ENCODE measurements at regions not wholly inside any gene's neighbourhood (a gene's known extent, or its start where the extent isn't known, plus 50 kb on each side); places are given as distances from the start of the nearest gene placed in this dataset.
"Not testable (repeated sequence)": the region's sequence is repeated elsewhere in the genome, so short reads cannot be mapped to it uniquely, and the experiment has no call there.

GRCh38 chrX:65871671-65872311 lies 168.1 kb downstream of the VSIG4 start:
- Histone ChIP-seq H3K27ac (ENCODE audit: insufficient read depth, low read length, poor library complexity, severe bottlenecking) (no peak overlapping the region), H3K4me3 (ENCODE audit: insufficient read depth, low read depth, low read length, poor library complexity, severe bottlenecking) (no peak overlapping the region), H3K27me3 (replicated peaks; ENCODE audit: control insufficient read depth, insufficient read depth, low read length, poor library complexity, severe bottlenecking) (no peaks in the 10 kb centered on the region), H3K36me3 (ENCODE audit: control insufficient read depth, insufficient read depth, low read length) (no peaks in the 10 kb centered on the region), H3K9me3 (ENCODE audit: control insufficient read depth, low read length) (no peaks in the 10 kb centered on the region), H3K4me1 (ENCODE audit: control insufficient read depth, insufficient read depth, low read length, poor library complexity, severe bottlenecking) (no peaks in the 10 kb centered on the region)
- DNase-seq = no peak

GRCh38 chrX:65870544-65870943 lies 169.3 kb downstream of the VSIG4 start:
- not testable (repeated sequence) for H3K9me3 ChIP-seq (ENCODE audit: control insufficient read depth, low read length); H3K27me3 ChIP-seq (replicated peaks; ENCODE audit: control insufficient read depth, insufficient read depth, low read length, poor library complexity, severe bottlenecking); H3K4me1 ChIP-seq (ENCODE audit: control insufficient read depth, insufficient read depth, low read length, poor library complexity, severe bottlenecking); H3K36me3 ChIP-seq (ENCODE audit: control insufficient read depth, insufficient read depth, low read length); H3K27ac ChIP-seq (ENCODE audit: insufficient read depth, low read length, poor library complexity, severe bottlenecking); DNase-seq; H3K4me3 ChIP-seq (ENCODE audit: insufficient read depth, low read depth, low read length, poor library complexity, severe bottlenecking)

GRCh38 chrX:65866773-65867172 lies 173.1 kb downstream of the VSIG4 start:
- Histone ChIP-seq H3K27ac (ENCODE audit: insufficient read depth, low read length, poor library complexity, severe bottlenecking) (peak overlapping the region; percentile 11), H3K36me3 (ENCODE audit: control insufficient read depth, insufficient read depth, low read length) (no peaks in the 10 kb centered on the region), H3K9me3 (ENCODE audit: control insufficient read depth, low read length) (no peaks in the 10 kb centered on the region), H3K27me3 (replicated peaks; ENCODE audit: control insufficient read depth, insufficient read depth, low read length, poor library complexity, severe bottlenecking) (no peaks in the 10 kb centered on the region), H3K4me3 (ENCODE audit: insufficient read depth, low read depth, low read length, poor library complexity, severe bottlenecking) (no peak overlapping the region), H3K4me1 (ENCODE audit: control insufficient read depth, insufficient read depth, low read length, poor library complexity, severe bottlenecking) (peaks cover 7% of the 10 kb centered on the region)
- DNase-seq = no peak

- H3K4me3 ChIP-seq (ENCODE audit: insufficient read depth, low read depth, low read length, poor library complexity, severe bottlenecking) = no peak overlapping the region
- H3K4me1 ChIP-seq (ENCODE audit: control insufficient read depth, insufficient read depth, low read length, poor library complexity, severe bottlenecking) = peaks cover 7% of the 10 kb centered on the region
- no peak overlapping the region for H3K27ac ChIP-seq (ENCODE audit: insufficient read depth, low read length, poor library complexity, severe bottlenecking)
- no peaks in the 10 kb centered on the region for H3K9me3 ChIP-seq (ENCODE audit: control insufficient read depth, low read length)
- no peaks in the 10 kb centered on the region for H3K36me3 ChIP-seq (ENCODE audit: control insufficient read depth, insufficient read depth, low read length)
- H3K27me3 ChIP-seq (replicated peaks; ENCODE audit: control insufficient read depth, insufficient read depth, low read length, poor library complexity, severe bottlenecking) = no peaks in the 10 kb centered on the region
- DNase-seq = peak in 2 of 3 donors; percentile 2 to 8
Measured at GRCh38 chrX:65866146-65866545, 173.7 kb downstream of the VSIG4 start.

- no peak for DNase-seq
- H3K36me3 ChIP-seq (ENCODE audit: control insufficient read depth, insufficient read depth, low read length) = no peaks in the 10 kb centered on the region
- no peak overlapping the region for H3K4me3 ChIP-seq (ENCODE audit: insufficient read depth, low read depth, low read length, poor library complexity, severe bottlenecking)
- H3K9me3 ChIP-seq (ENCODE audit: control insufficient read depth, low read length) = no peaks in the 10 kb centered on the region
- no peak overlapping the region for H3K27ac ChIP-seq (ENCODE audit: insufficient read depth, low read length, poor library complexity, severe bottlenecking)
- no peaks in the 10 kb centered on the region for H3K27me3 ChIP-seq (replicated peaks; ENCODE audit: control insufficient read depth, insufficient read depth, low read length, poor library complexity, severe bottlenecking)
- H3K4me1 ChIP-seq (ENCODE audit: control insufficient read depth, insufficient read depth, low read length, poor library complexity, severe bottlenecking) = peaks cover 7% of the 10 kb centered on the region
Measured at GRCh38 chrX:65862638-65863037, 177.2 kb downstream of the VSIG4 start.

GRCh38 chrX:65859299-65859698 lies 180.6 kb downstream of the VSIG4 start:
- Histone ChIP-seq H3K27ac (ENCODE audit: insufficient read depth, low read length, poor library complexity, severe bottlenecking) (no peak overlapping the region), H3K4me3 (ENCODE audit: insufficient read depth, low read depth, low read length, poor library complexity, severe bottlenecking) (no peak overlapping the region), H3K27me3 (replicated peaks; ENCODE audit: control insufficient read depth, insufficient read depth, low read length, poor library complexity, severe bottlenecking) (no peaks in the 10 kb centered on the region), H3K36me3 (ENCODE audit: control insufficient read depth, insufficient read depth, low read length) (no peaks in the 10 kb centered on the region), H3K9me3 (ENCODE audit: control insufficient read depth, low read length) (no peaks in the 10 kb centered on the region), H3K4me1 (ENCODE audit: control insufficient read depth, insufficient read depth, low read length, poor library complexity, severe bottlenecking) (no peaks in the 10 kb centered on the region)
- DNase-seq = no peak

GRCh38 chrX:65854437-65854836 lies 185.4 kb downstream of the VSIG4 start:
- H3K27me3 ChIP-seq (replicated peaks; ENCODE audit: control insufficient read depth, insufficient read depth, low read length, poor library complexity, severe bottlenecking); DNase-seq; H3K27ac ChIP-seq (ENCODE audit: insufficient read depth, low read length, poor library complexity, severe bottlenecking); H3K4me3 ChIP-seq (ENCODE audit: insufficient read depth, low read depth, low read length, poor library complexity, severe bottlenecking); H3K36me3 ChIP-seq (ENCODE audit: control insufficient read depth, insufficient read depth, low read length); H3K9me3 ChIP-seq (ENCODE audit: control insufficient read depth, low read length); H3K4me1 ChIP-seq (ENCODE audit: control insufficient read depth, insufficient read depth, low read length, poor library complexity, severe bottlenecking): not testable (repeated sequence)

GRCh38 chrX:65851306-65851705 lies 183.9 kb downstream of the MSN start:
- H3K27me3 ChIP-seq (replicated peaks; ENCODE audit: control insufficient read depth, insufficient read depth, low read length, poor library complexity, severe bottlenecking); H3K4me3 ChIP-seq (ENCODE audit: insufficient read depth, low read depth, low read length, poor library complexity, severe bottlenecking); H3K4me1 ChIP-seq (ENCODE audit: control insufficient read depth, insufficient read depth, low read length, poor library complexity, severe bottlenecking); H3K36me3 ChIP-seq (ENCODE audit: control insufficient read depth, insufficient read depth, low read length); H3K27ac ChIP-seq (ENCODE audit: insufficient read depth, low read length, poor library complexity, severe bottlenecking); DNase-seq; H3K9me3 ChIP-seq (ENCODE audit: control insufficient read depth, low read length): not testable (repeated sequence)

- not testable (repeated sequence) for H3K4me3 ChIP-seq (ENCODE audit: insufficient read depth, low read depth, low read length, poor library complexity, severe bottlenecking); H3K36me3 ChIP-seq (ENCODE audit: control insufficient read depth, insufficient read depth, low read length); H3K27ac ChIP-seq (ENCODE audit: insufficient read depth, low read length, poor library complexity, severe bottlenecking); H3K9me3 ChIP-seq (ENCODE audit: control insufficient read depth, low read length); H3K27me3 ChIP-seq (replicated peaks; ENCODE audit: control insufficient read depth, insufficient read depth, low read length, poor library complexity, severe bottlenecking); H3K4me1 ChIP-seq (ENCODE audit: control insufficient read depth, insufficient read depth, low read length, poor library complexity, severe bottlenecking); DNase-seq
Measured at GRCh38 chrX:65850821-65851220, 183.4 kb downstream of the MSN start.

GRCh38 chrX:65846974-65847373 lies 179.5 kb downstream of the MSN start:
- H3K27ac ChIP-seq (ENCODE audit: insufficient read depth, low read length, poor library complexity, severe bottlenecking) = no peak overlapping the region
- H3K4me1 ChIP-seq (ENCODE audit: control insufficient read depth, insufficient read depth, low read length, poor library complexity, severe bottlenecking) = no peaks in the 10 kb centered on the region
- H3K4me3 ChIP-seq (ENCODE audit: insufficient read depth, low read depth, low read length, poor library complexity, severe bottlenecking) = no peak overlapping the region
- H3K9me3 ChIP-seq (ENCODE audit: control insufficient read depth, low read length) = no peaks in the 10 kb centered on the region
- H3K36me3 ChIP-seq (ENCODE audit: control insufficient read depth, insufficient read depth, low read length) = no peaks in the 10 kb centered on the region
- H3K27me3 ChIP-seq (replicated peaks; ENCODE audit: control insufficient read depth, insufficient read depth, low read length, poor library complexity, severe bottlenecking) = no peaks in the 10 kb centered on the region
- DNase-seq = no peak
